K562 (cell line): ENCODE measurements at regions not wholly inside any gene's neighbourhood (a gene's known extent, or its start where the extent isn't known, plus 50 kb on each side); places are given as distances from the start of the nearest gene placed in this dataset.

Source experiments
- CHD4 ChIP-seq: fragments of 200-600 bp; sonication (generic); IDR thresholded peaks from 3 replicates; pipeline ENCODE4 v1.6.1; 2012; ENCODE audit warnings: low read depth, mild to moderate bottlenecking, mixed read lengths, low read length, inconsistent platforms; ENCODE audit not compliant: insufficient read depth, insufficient replicate concordance, poor library complexity, severe bottlenecking
- CHD7 ChIP-seq: fragments of 200-600 bp; sonication (generic); IDR thresholded peaks from one replicate; pipeline ENCODE4 v1.6.1; 2012; ENCODE audit warnings: mild to moderate bottlenecking, low read depth, low read length, inconsistent platforms
- CLOCK ChIP-seq: fragments of 250-450 bp; sonication (Bioruptor Pico); IDR thresholded peaks from 2 replicates; pipeline ENCODE4 v1.4.0; 2020; ENCODE audit warnings: mild to moderate bottlenecking, moderate library complexity, borderline replicate concordance
- DDX20 ChIP-seq: fragments of 450-650 bp; IDR thresholded peaks from 2 replicates; pipeline ENCODE4 v1.6.1; 2016; ENCODE audit warnings: missing genetic modification characterization, low read depth, mild to moderate bottlenecking, missing compliant biosample characterization, moderate library complexity
- EHMT2 ChIP-seq: fragments of 450-650 bp; IDR thresholded peaks from 2 replicates; pipeline ENCODE4 v1.6.1; 2018; ENCODE audit warnings: antibody characterized with exemption
- HCFC1 ChIP-seq: IDR thresholded peaks from 2 replicates; pipeline ENCODE4 v1.6.1; 2012; ENCODE audit warnings: low read depth, low read length, improper control_type of control experiment
- JUN ChIP-seq, 2 experiments: sonication (generic) in 1 of 2; formaldehyde crosslinking in 1 of 2; IDR thresholded peaks; 2 replicates each; pipeline versions ENCODE4 v1.6.1 to v1.8.0; 2012 to 2022; ENCODE audit warnings: borderline replicate concordance in 2 of 2, mild to moderate bottlenecking in 2 of 2, improper control_type of control experiment in 1 of 2, low read depth in 1 of 2, low read length in 1 of 2, missing genetic modification reagents in 1 of 2
- MAZ ChIP-seq, 2 experiments: fragments of 450-650 bp in 1 of 2; sonication (generic) in 1 of 2; formaldehyde crosslinking; IDR thresholded peaks in 1 of 2; conservative IDR thresholded peaks in 1 of 2; 2 replicates each; pipeline versions ENCODE4 v1.4.0 to v1.5.0; 2020; ENCODE audit warnings: mild to moderate bottlenecking in 1 of 2, missing genetic modification reagents in 1 of 2
- NR2C2 ChIP-seq, 2 experiments: fragments of 200-800 bp in 1 of 2; sonication (Bioruptor generic) in 1 of 2; sonication (generic) in 1 of 2; formaldehyde crosslinking in 1 of 2; IDR thresholded peaks; 2 replicates each; pipeline versions ENCODE4 v1.6.1 to v1.8.0; 2016 to 2022; ENCODE audit warnings: mild to moderate bottlenecking in 1 of 2, missing compliant biosample characterization in 1 of 2, missing genetic modification characterization in 1 of 2, missing genetic modification reagents in 1 of 2
- SOX6 ChIP-seq: fragments of 450-650 bp; IDR thresholded peaks from 2 replicates; pipeline ENCODE4 v1.6.1; 2014; ENCODE audit warnings: mild to moderate bottlenecking
- TAF7 ChIP-seq: fragments of 450-650 bp; IDR thresholded peaks from 2 replicates; pipeline ENCODE4 v1.6.1; 2016; ENCODE audit warnings: missing genetic modification characterization, missing compliant biosample characterization
- TCF3 ChIP-seq: sonication (generic); formaldehyde crosslinking; IDR thresholded peaks from 2 replicates; pipeline ENCODE4 v1.4.0; 2020; ENCODE audit warnings: mild to moderate bottlenecking, missing genetic modification reagents
- ZNF354B ChIP-seq: fragments of 250-450 bp; sonication (Bioruptor Pico); IDR thresholded peaks from 2 replicates; pipeline ENCODE4 v1.4.0; 2020

GRCh38 chr10:9825491-9826018 is 1192.1 kb upstream of the CELF2 start (continued):
- TF ChIP-seq NR2C2 (CRISPR knock-in tag; IDR thresholded peaks at IDR 0.05) (no peak), NR2C2 (tag; IDR thresholded peaks at IDR 0.05) (peak; percentile 78), CHD7 (no peak), CHD4 (no peak), HCFC1 (no peak), TCF3 (CRISPR knock-in tag) (peak; percentile 93), TAF7 (tag) (peak; percentile 64; the same call in 1 of the 2 replicates), CLOCK (CRISPR knock-in tag) (peak; percentile 96), JUN (IDR thresholded peaks at IDR 0.05; ENCODE audit: borderline replicate concordance, low read depth, low read length) (peak; percentile 36; the same call in 1 of the 2 replicates), JUN (CRISPR knock-in tag; IDR thresholded peaks at IDR 0.05; ENCODE audit: borderline replicate concordance) (no peak), SOX6 (peak; percentile 99), DDX20 (tag) (peak; percentile 93), EHMT2 (peak; percentile 87), ZNF354B (CRISPR knock-in tag) (peak; percentile 96), MAZ (CRISPR knock-in tag; conservative IDR thresholded peaks at IDR 0.05 in 1 of 2, IDR thresholded peaks at IDR 0.05 in 1 of 2) (peak in 1 of 2 experiments; percentile 96; a peak in 2 of 4 replicates)
